Ovary (tissue), 3 donors: ENCODE measurements at regions not wholly inside any gene's neighbourhood (a gene's known extent, or its start where the extent isn't known, plus 50 kb on each side); places are given as distances from the start of the nearest gene placed in this dataset.

Experiments used
- EP300 ChIP-seq: sonication (generic); formaldehyde crosslinking; IDR thresholded peaks from one replicate; pipeline ENCODE4 v1.6.1; 2017; ENCODE audit warnings: antibody characterized with exemption
- POLR2A ChIP-seq: fragments of 450-650 bp; IDR thresholded peaks from one replicate; pipeline ENCODE4 v1.6.1; 2017; ENCODE audit warnings: antibody characterized with exemption, mild to moderate bottlenecking, moderate library complexity
- TF ChIP-seq, protein P1 (sequence below), 3 donors: fragments of 450-650 bp in 2 of 3; fragments of 200-600 bp in 1 of 3; IDR thresholded peaks; one replicate each; pipeline versions ENCODE4 v1.5.1 to v1.8.0; 2016 to 2022; ENCODE audit warnings: antibody characterized with exemption in 3 of 3, mild to moderate bottlenecking in 1 of 3
- donor health status: DM: no; HTN: no; CAD: no.

DNA sequence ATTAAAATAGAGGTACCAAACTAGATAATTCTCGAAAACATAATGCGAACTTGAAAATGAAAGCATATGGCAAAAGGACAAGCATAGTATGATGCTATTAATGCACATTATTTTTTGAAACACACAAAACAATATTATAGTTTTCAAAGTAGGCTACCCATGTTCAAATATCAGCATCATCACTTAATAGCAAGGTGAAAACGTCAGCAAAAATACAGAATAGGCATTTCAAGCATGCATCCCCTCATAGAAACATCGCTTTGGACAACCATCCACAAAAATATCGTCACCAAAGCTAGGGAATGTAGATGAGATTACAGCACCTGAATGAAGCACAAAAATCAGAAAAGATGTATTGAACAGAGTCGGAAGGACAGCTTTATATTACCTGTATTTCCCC is 814.5 kb upstream of the LRRC4C start:
- TF ChIP-seq POLR2A (no peak), EP300 (no peak)
- TF ChIP-seq, protein P1, sequence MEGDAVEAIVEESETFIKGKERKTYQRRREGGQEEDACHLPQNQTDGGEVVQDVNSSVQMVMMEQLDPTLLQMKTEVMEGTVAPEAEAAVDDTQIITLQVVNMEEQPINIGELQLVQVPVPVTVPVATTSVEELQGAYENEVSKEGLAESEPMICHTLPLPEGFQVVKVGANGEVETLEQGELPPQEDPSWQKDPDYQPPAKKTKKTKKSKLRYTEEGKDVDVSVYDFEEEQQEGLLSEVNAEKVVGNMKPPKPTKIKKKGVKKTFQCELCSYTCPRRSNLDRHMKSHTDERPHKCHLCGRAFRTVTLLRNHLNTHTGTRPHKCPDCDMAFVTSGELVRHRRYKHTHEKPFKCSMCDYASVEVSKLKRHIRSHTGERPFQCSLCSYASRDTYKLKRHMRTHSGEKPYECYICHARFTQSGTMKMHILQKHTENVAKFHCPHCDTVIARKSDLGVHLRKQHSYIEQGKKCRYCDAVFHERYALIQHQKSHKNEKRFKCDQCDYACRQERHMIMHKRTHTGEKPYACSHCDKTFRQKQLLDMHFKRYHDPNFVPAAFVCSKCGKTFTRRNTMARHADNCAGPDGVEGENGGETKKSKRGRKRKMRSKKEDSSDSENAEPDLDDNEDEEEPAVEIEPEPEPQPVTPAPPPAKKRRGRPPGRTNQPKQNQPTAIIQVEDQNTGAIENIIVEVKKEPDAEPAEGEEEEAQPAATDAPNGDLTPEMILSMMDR (IDR thresholded peaks at IDR 0.05): no peak
